Psoas muscle (tissue), 7 donors: ENCODE measurements at regions not wholly inside any gene's neighbourhood (a gene's known extent, or its start where the extent isn't known, plus 50 kb on each side); places are given as distances from the start of the nearest gene placed in this dataset.

ENCODE experiments used
- ATAC-seq, 4 donors: fragments of 200-7000 bp; cut with Tn5 transposase; one replicate each; pipeline ENCODE4 v1.9.1; 2020; ENCODE audit warnings: moderate library complexity in 3 of 4, mild to moderate bottlenecking in 2 of 4
- DNase-seq, 2 donors: peaks; one replicate each; pipeline ENCODE4 v3.0.0-alpha.2; 2020
- H3K27ac ChIP-seq: fragments of 200-600 bp; one replicate; pipeline ENCODE4 v1.8.0; 2022
- H3K27me3 ChIP-seq, 3 donors: fragments of 200-600 bp in 1 of 3; one replicate each; pipeline versions ENCODE4 v1.6.1 to v1.8.0; 2013 to 2022; ENCODE audit warnings: low read length in 2 of 3, mild to moderate bottlenecking in 2 of 3, moderate library complexity in 1 of 3; ENCODE audit not compliant: insufficient read depth in 3 of 3
- H3K36me3 ChIP-seq, 2 donors: fragments of 200-600 bp in 1 of 2; one replicate each; pipeline versions ENCODE4 v1.6.1 to v1.8.0; 2013 to 2022; ENCODE audit warnings: low read depth in 1 of 2, mild to moderate bottlenecking in 1 of 2, moderate library complexity in 1 of 2; ENCODE audit not compliant: insufficient read depth in 1 of 2
- H3K4me1 ChIP-seq: fragments of 200-600 bp; one replicate; pipeline ENCODE4 v1.8.0; 2022
- H3K4me3 ChIP-seq: fragments of 200-600 bp; one replicate; pipeline ENCODE4 v1.8.0; 2022; ENCODE audit warnings: mild to moderate bottlenecking
- H3K9me3 ChIP-seq: fragments of 200-600 bp; one replicate; pipeline ENCODE4 v1.8.0; 2022
- WGBS, 3 donors: extraction: QIAGEN DNeasy Blood & Tissue Kit; methylation state at CpG; one replicate each; pipeline versions ENCODE4 v1.1.6 to v1.1.7; 2013; 5-methylcytosine and 5-hydroxymethylcytosine counted together
- intact Hi-C, 2 donors: fragments of 100-400 bp; cut with DNase I; formaldehyde crosslinking; loops; one replicate each; pipeline versions ENCODE4 v1.11.0 to v1.14.2; 2022
- TF ChIP-seq, protein P1 (sequence below): fragments of 200-600 bp; IDR thresholded peaks from one replicate; pipeline ENCODE4 v1.8.0; 2022; ENCODE audit warnings: antibody characterized with exemption
- donor health status: healthy with polysubstance abuse.
- donor health status: DM: no; HTN: no; CAD: no; lungs with moderate emphysema.
- donor health status: Bipolar disorder and iron deficiency.
- donor health status: healthy.
- donor health status: DM: yes; HTN: yes; CAD: no.
- donor health status: DM: no; HTN: no; CAD: no.
- donor health status: DM: yes; HTN: yes; CAD: no.

- no peaks in the 10 kb centered on the region for H3K36me3 ChIP-seq
- intact Hi-C loops = no loop called here
- no peak overlapping the region for H3K4me3 ChIP-seq
- no peak overlapping the region for H3K27ac ChIP-seq
- 35 to 48% (median 43%) methylated on average over 4 of the region's 4 CpGs for whole genome bisulfite sequencing, 3 donors
- no peaks in the 10 kb centered on the region for H3K9me3 ChIP-seq
- no peaks in the 10 kb centered on the region for H3K27me3 ChIP-seq
- TF ChIP-seq, protein P1, sequence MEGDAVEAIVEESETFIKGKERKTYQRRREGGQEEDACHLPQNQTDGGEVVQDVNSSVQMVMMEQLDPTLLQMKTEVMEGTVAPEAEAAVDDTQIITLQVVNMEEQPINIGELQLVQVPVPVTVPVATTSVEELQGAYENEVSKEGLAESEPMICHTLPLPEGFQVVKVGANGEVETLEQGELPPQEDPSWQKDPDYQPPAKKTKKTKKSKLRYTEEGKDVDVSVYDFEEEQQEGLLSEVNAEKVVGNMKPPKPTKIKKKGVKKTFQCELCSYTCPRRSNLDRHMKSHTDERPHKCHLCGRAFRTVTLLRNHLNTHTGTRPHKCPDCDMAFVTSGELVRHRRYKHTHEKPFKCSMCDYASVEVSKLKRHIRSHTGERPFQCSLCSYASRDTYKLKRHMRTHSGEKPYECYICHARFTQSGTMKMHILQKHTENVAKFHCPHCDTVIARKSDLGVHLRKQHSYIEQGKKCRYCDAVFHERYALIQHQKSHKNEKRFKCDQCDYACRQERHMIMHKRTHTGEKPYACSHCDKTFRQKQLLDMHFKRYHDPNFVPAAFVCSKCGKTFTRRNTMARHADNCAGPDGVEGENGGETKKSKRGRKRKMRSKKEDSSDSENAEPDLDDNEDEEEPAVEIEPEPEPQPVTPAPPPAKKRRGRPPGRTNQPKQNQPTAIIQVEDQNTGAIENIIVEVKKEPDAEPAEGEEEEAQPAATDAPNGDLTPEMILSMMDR = no peak
- DNase-seq (no peak), ATAC-seq (no peak)
- H3K4me1 ChIP-seq = no peaks in the 10 kb centered on the region
These were observed 490.4 kb upstream of the ACO1 start for GRCh38 chr9:31894008-31894407.

DNA sequence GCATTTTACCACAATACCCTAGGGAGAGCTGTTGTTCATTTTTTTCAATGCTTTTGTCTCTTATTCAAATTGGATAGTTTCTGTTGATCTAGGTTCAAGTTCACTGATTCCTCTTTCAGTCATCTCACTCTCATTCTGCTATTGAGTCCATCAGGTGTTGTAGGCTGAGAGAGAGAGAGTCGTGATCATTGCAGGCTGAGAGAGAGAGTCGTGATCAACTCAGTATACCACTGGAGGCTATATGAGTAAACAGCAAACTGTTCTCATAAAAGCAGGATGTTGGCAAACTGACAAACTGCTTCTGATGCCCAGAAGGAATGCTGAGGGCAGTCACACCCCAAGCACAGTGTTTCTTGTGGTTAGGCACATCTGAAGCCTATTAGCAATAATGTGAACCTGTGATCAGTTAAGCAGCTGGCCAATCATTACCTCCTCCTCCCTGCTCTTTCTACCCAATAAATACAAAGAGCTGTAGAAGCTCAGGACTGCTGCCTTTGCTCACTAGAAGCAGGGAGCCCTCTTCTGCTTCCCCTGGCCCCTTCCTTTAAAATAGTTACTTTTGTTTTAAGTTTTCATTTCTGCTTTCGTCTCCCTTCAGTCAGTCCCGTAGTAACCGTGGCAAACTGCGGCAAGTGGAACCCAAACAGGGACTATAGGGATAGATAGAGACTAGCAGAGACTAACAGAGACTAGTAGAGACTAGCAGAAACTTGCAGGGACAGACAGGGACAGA, 476.1 kb upstream of the ACO1 start:
- Histone ChIP-seq H3K4me1 (no peaks in the 10 kb centered on the region), H3K9me3 (no peaks in the 10 kb centered on the region), H3K4me3 (no peak overlapping the region), H3K36me3 (no peaks in the 10 kb centered on the region), H3K27me3 (no peaks in the 10 kb centered on the region), H3K27ac (no peak overlapping the region)
- TF ChIP-seq, protein P1 = no peak
- intact Hi-C loops = no loop called here
- DNase-seq (no peak), ATAC-seq (no peak)
- 84 to 90% (median 89%) methylated on average over 6 of the region's 6 CpGs for WGBS, 3 donors

GRCh38 chr9:31908891-31909480, 475.5 kb upstream of the ACO1 start:
- Histone ChIP-seq H3K4me3 (no peak overlapping the region), H3K27me3 (no peaks in the 10 kb centered on the region), H3K4me1 (no peaks in the 10 kb centered on the region), H3K9me3 (no peaks in the 10 kb centered on the region), H3K36me3 (no peaks in the 10 kb centered on the region), H3K27ac (no peak overlapping the region)
- no peak for ATAC-seq
- TF ChIP-seq, protein P1 = no peak
- no peak for DNase-seq
- intact Hi-C loops = no loop called here
- WGBS, 3 donors = 73 to 77% (median 76%) methylated on average over 11 of the region's 11 CpGs

DNA sequence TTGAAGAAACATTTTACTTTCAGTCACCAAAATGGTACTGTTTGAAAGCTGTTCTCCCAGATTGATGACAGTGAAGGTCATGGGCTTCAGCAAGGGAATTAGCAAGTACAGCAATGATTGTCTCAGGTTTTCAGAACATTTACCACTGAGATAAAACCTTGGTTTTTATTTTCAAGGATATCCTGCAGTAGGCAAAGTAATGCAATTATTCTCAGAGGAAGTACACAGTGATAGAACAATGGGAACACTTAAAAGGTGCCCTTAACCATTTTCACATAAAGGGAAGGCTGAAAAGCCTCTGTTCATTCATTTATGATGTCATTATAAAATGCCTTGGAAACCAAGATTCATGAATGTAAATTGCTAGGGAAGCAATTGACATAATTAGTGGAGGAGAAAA, 471.8 kb upstream of the ACO1 start:
- H3K4me1 ChIP-seq = no peaks in the 10 kb centered on the region
- DNase-seq = no peak
- no peaks in the 10 kb centered on the region for H3K36me3 ChIP-seq
- TF ChIP-seq, protein P1 = no peak
- ATAC-seq = no peak
- H3K27me3 ChIP-seq = no peaks in the 10 kb centered on the region
- intact Hi-C loops = no loop called here
- no peak overlapping the region for H3K4me3 ChIP-seq
- no peaks in the 10 kb centered on the region for H3K9me3 ChIP-seq
- H3K27ac ChIP-seq = no peak overlapping the region
